ENCODE measurements at regions not wholly inside any gene's neighbourhood (a gene's known extent, or its start where the extent isn't known, plus 50 kb on each side); places are given as distances from the start of the nearest gene placed in this dataset.

GRCh38 chr6:44645276-44645675, 257.8 kb downstream of the CDC5L start:
- no peak for TF ChIP-seq POLR2A (IDR thresholded peaks at IDR 0.05)
- no peak for TF ChIP-seq CTCF (IDR thresholded peaks at IDR 0.05)
- TF ChIP-seq POLR2AphosphoS5 (IDR thresholded peaks at IDR 0.05), result no peak
- no peak for TF ChIP-seq EP300 (IDR thresholded peaks at IDR 0.05)
- DNase-seq (ENCODE audit: low spot score in 2 of 2), result no peak
- H3K27me3 ChIP-seq, result no peaks in the 10 kb centered on the region
- H3K27ac ChIP-seq, result no peak overlapping the region
- H3K9me3 ChIP-seq, result no peaks in the 10 kb centered on the region
- WGBS, result 88% methylated on average over 6 of the region's 6 CpGs
- H3K4me3 ChIP-seq, result no peak overlapping the region
- H3K4me1 ChIP-seq, result no peaks in the 10 kb centered on the region
- H3K36me3 ChIP-seq, result no peaks in the 10 kb centered on the region

GRCh38 chr6:44646355-44646754, 258.8 kb downstream of the CDC5L start:
- no peak overlapping the region for H3K27ac ChIP-seq
- 84% methylated on average over 5 of the region's 5 CpGs for WGBS
- no peaks in the 10 kb centered on the region for H3K27me3 ChIP-seq
- no peak for DNase-seq (ENCODE audit: low spot score in 2 of 2)
- H3K4me1 ChIP-seq, result no peaks in the 10 kb centered on the region
- H3K36me3 ChIP-seq, result no peaks in the 10 kb centered on the region
- H3K4me3 ChIP-seq, result no peak overlapping the region
- H3K9me3 ChIP-seq, result no peaks in the 10 kb centered on the region
- TF ChIP-seq EP300 (IDR thresholded peaks at IDR 0.05) (no peak), CTCF (IDR thresholded peaks at IDR 0.05) (no peak), POLR2AphosphoS5 (IDR thresholded peaks at IDR 0.05) (no peak), POLR2A (IDR thresholded peaks at IDR 0.05) (no peak)

- TF ChIP-seq POLR2A (IDR thresholded peaks at IDR 0.05) (no peak), POLR2AphosphoS5 (IDR thresholded peaks at IDR 0.05) (no peak), CTCF (IDR thresholded peaks at IDR 0.05) (no peak), EP300 (IDR thresholded peaks at IDR 0.05) (no peak)
- WGBS, result 42% methylated on average over 4 of the region's 4 CpGs
Observed at GRCh38 chr6:44649365-44650025, 262.0 kb downstream of the CDC5L start.

GRCh38 chr6:44650495-44650894, 263.0 kb downstream of the CDC5L start:
- H3K36me3 ChIP-seq, result no peaks in the 10 kb centered on the region
- H3K27me3 ChIP-seq, result no peaks in the 10 kb centered on the region
- H3K27ac ChIP-seq, result no peak overlapping the region
- H3K9me3 ChIP-seq, result no peaks in the 10 kb centered on the region
- peaks cover 15% of the 10 kb centered on the region for H3K4me1 ChIP-seq
- WGBS, result 84% methylated on average over 6 of the region's 6 CpGs
- no peak overlapping the region for H3K4me3 ChIP-seq
- DNase-seq (ENCODE audit: low spot score in 2 of 2), result no peak
- TF ChIP-seq POLR2A (IDR thresholded peaks at IDR 0.05) (no peak), CTCF (IDR thresholded peaks at IDR 0.05) (no peak), POLR2AphosphoS5 (IDR thresholded peaks at IDR 0.05) (no peak), EP300 (IDR thresholded peaks at IDR 0.05) (no peak)

More at GRCh38 chr6:44649365-44650025, 262.0 kb downstream of the CDC5L start:
- no peak for DNase-seq (ENCODE audit: low spot score in 2 of 2)
- Histone ChIP-seq H3K27me3 (no peaks in the 10 kb centered on the region), H3K9me3 (no peaks in the 10 kb centered on the region), H3K27ac (no peak overlapping the region), H3K36me3 (no peaks in the 10 kb centered on the region), H3K4me3 (no peak overlapping the region), H3K4me1 (peaks cover 9% of the 10 kb centered on the region)

- no peaks in the 10 kb centered on the region for H3K36me3 ChIP-seq
- 90% methylated on average over 5 of the region's 5 CpGs for WGBS
- H3K4me3 ChIP-seq, result no peak overlapping the region
- no peak for TF ChIP-seq CTCF (IDR thresholded peaks at IDR 0.05)
- TF ChIP-seq POLR2A (IDR thresholded peaks at IDR 0.05), result no peak
- no peak for DNase-seq (ENCODE audit: low spot score in 2 of 2)
- peaks cover 15% of the 10 kb centered on the region for H3K4me1 ChIP-seq
- no peaks in the 10 kb centered on the region for H3K27me3 ChIP-seq
- H3K9me3 ChIP-seq, result no peaks in the 10 kb centered on the region
- H3K27ac ChIP-seq, result no peak overlapping the region
Observed at GRCh38 chr6:44650947-44651346, 263.4 kb downstream of the CDC5L start.

Measured in suprapubic skin (tissue), 4 donors.